Omental fat pad (tissue), 3 donors: ENCODE measurements at regions not wholly inside any gene's neighbourhood (a gene's known extent, or its start where the extent isn't known, plus 50 kb on each side); places are given as distances from the start of the nearest gene placed in this dataset.

ENCODE experiments used
- ATAC-seq: fragments of 150-250 bp; one replicate; pipeline ENCODE4 v1.9.1; 2016; ENCODE audit warnings: mild to moderate bottlenecking, moderate library complexity; ENCODE audit not compliant: low FRiP score
- DNase-seq: peaks from one replicate; pipeline ENCODE4 v3.0.0-alpha.2; 2019; ENCODE audit warnings: low spot score
- TF ChIP-seq, protein P1 (sequence below), 3 donors: fragments of 450-650 bp; IDR thresholded peaks; one replicate each; pipeline ENCODE4 v1.5.1; 2016 to 2017; ENCODE audit warnings: antibody characterized with exemption in 3 of 3, mild to moderate bottlenecking in 3 of 3, moderate library complexity in 2 of 3

GRCh38 chr16:54628796-54629625 is 301.7 kb upstream of the IRX5 start:
- no peak for DNase-seq
- TF ChIP-seq, protein P1, sequence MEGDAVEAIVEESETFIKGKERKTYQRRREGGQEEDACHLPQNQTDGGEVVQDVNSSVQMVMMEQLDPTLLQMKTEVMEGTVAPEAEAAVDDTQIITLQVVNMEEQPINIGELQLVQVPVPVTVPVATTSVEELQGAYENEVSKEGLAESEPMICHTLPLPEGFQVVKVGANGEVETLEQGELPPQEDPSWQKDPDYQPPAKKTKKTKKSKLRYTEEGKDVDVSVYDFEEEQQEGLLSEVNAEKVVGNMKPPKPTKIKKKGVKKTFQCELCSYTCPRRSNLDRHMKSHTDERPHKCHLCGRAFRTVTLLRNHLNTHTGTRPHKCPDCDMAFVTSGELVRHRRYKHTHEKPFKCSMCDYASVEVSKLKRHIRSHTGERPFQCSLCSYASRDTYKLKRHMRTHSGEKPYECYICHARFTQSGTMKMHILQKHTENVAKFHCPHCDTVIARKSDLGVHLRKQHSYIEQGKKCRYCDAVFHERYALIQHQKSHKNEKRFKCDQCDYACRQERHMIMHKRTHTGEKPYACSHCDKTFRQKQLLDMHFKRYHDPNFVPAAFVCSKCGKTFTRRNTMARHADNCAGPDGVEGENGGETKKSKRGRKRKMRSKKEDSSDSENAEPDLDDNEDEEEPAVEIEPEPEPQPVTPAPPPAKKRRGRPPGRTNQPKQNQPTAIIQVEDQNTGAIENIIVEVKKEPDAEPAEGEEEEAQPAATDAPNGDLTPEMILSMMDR (IDR thresholded peaks at IDR 0.05) = no peak
- ATAC-seq = no peak

- TF ChIP-seq, protein P1 (IDR thresholded peaks at IDR 0.05) = no peak
- no peak for ATAC-seq
- no peak for DNase-seq
Observed at GRCh38 chr16:54627616-54628015, 303.0 kb upstream of the IRX5 start.

DNA sequence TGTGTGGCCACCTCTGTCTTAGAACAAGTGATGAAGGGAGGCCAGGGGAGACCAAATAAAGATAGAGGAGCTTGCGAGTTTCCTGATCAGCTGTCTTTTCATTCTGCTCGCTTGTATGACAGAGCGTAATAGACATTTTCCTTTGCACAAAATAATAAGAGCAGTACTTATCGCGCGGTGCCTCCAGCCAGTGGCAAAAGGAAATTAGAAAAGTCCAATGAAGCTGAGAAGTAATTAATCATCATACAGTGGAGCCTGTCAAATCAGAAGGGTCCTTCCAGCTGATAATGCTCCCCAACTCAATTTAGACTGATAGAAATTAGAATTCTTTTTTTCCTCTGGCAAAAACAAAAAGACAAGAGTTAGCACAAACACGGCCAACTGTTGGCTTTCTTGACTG is 307.0 kb upstream of the IRX5 start:
- no peak for ATAC-seq
- no peak for DNase-seq
- TF ChIP-seq, protein P1 (IDR thresholded peaks at IDR 0.05) = no peak

- ATAC-seq (no peak), DNase-seq (no peak)
- TF ChIP-seq, protein P1 (IDR thresholded peaks at IDR 0.05) = no peak
Observed at GRCh38 chr16:54620197-54620596, 310.5 kb upstream of the IRX5 start.

GRCh38 chr16:54616610-54617009 is 314.1 kb upstream of the IRX5 start:
- DNase-seq (no peak), ATAC-seq (no peak)
- TF ChIP-seq, protein P1 (IDR thresholded peaks at IDR 0.05) = no peak

DNA sequence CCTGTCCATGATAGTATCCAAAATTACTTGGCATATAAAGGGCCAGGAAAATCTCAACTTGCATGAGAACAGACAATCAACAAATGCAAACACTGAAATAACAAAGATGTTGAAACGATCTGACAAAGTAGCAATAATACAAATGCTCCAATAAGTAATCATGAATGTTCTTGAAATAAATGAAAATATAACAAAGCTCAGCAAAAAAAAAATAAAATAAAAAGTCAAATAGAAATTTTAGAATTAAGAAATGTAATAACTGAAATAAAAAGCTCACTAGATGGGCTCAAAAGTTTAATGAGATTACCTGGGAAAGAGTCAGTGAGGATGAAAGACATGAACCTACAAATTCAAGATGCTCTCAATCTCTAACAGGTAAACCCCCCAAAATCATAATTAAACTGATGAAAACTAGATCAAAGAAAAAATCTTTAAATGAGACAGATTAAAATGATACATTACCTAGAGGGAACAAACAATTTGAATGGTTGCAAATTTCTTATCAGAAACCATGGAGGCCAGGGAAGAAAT is 319.0 kb upstream of the IRX3 start:
- TF ChIP-seq, protein P1 (IDR thresholded peaks at IDR 0.05) = no peak
- ATAC-seq (no peak), DNase-seq (no peak)

DNA sequence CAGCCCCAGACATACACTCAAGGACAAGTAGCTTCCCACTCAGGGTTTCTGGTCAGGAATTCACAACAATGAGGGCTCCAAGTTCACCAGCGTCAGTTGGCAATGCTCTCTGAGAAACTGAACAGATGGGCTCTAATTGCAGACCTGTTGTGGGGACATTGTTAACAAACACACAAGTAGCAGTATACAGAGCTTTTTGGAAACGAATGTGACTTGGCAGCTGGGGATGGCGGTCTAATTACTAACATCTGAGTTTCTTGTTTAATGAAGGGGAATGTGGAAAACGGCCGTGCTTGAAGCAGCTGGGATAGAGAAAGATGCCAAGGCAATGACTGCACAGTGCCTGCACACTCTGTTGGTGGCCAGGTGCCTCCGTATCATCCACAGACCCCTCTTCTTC is 316.1 kb upstream of the IRX3 start:
- ATAC-seq (no peak), DNase-seq (no peak)
- TF ChIP-seq, protein P1 (IDR thresholded peaks at IDR 0.05) = no peak
